H1 (cell line): ENCODE measurements at regions not wholly inside any gene's neighbourhood (a gene's known extent, or its start where the extent isn't known, plus 50 kb on each side); places are given as distances from the start of the nearest gene placed in this dataset.

Source experiments
- CTCF ChIA-PET: fragments of 300-600 bp; sonication (Branson Sonifier 250); formaldehyde crosslinking; loops from one replicate; lab custom pipeline; 2021; ENCODE audit not compliant: partially characterized antibody; lab: Charles Lee
- POLR2A ChIA-PET: fragments of 300-600 bp; sonication (Branson Sonifier 250); formaldehyde crosslinking; loops from one replicate; lab custom pipeline; 2021; ENCODE audit warnings: inconsistent platforms; ENCODE audit not compliant: partially characterized antibody; lab: Charles Lee
- DNase-seq, 2 experiments: peaks; one replicate each; pipeline versions ENCODE4 v3.0.0 to v3.0.0-alpha.2; 2010 to 2022; ENCODE audit warnings: low spot score in 2 of 2, low read depth in 1 of 2, mixed read lengths in 1 of 2
- FAIRE-seq: peaks from 2 replicates; lab custom pipeline; 2011; peaks lifted over from hg19 to GRCh38; lab: Jason Lieb, UNC
- H2AFZ ChIP-seq: 2 replicates; pipeline ENCODE4 v1.8.1; 2012; ENCODE audit warnings: low read length, inconsistent platforms
- H2AK5ac ChIP-seq: 2 replicates; pipeline ENCODE4 v1.6.1; 2013; ENCODE audit warnings: low read depth, low read length
- H2BK120ac ChIP-seq: replicated peaks from 2 replicates; pipeline ENCODE3; 2013; ENCODE audit warnings: low read depth, low read length, inconsistent platforms
- H2BK12ac ChIP-seq: 2 replicates; pipeline ENCODE4 v1.6.1; 2013; ENCODE audit warnings: low read depth, low read length
- H2BK15ac ChIP-seq: 2 replicates; pipeline ENCODE4 v1.6.1; 2013; ENCODE audit warnings: low read length
- H2BK20ac ChIP-seq: 2 replicates; pipeline ENCODE4 v1.6.1; 2013; ENCODE audit warnings: low read length
- H2BK5ac ChIP-seq: 2 replicates; pipeline ENCODE4 v1.6.1; 2013; ENCODE audit warnings: low read depth, low read length
- H3K14ac ChIP-seq: 2 replicates; pipeline ENCODE4 v1.6.1; 2013; ENCODE audit warnings: inconsistent platforms; ENCODE audit not compliant: insufficient read length
- H3K18ac ChIP-seq: 2 replicates; pipeline ENCODE4 v1.6.1; 2013; ENCODE audit warnings: low read length; ENCODE audit errors: extremely low read depth
- H3K23ac ChIP-seq: 2 replicates; pipeline ENCODE4 v1.6.1; 2013; ENCODE audit warnings: inconsistent platforms; ENCODE audit not compliant: insufficient read length
- H3K23me2 ChIP-seq: 2 replicates; pipeline ENCODE4 v1.6.1; 2013; ENCODE audit warnings: low read depth, low read length
- H3K27ac ChIP-seq: 2 replicates; pipeline ENCODE4 v1.6.1; 2011; ENCODE audit warnings: low read depth, low read length, inconsistent platforms
- H3K27me3 ChIP-seq, 4 experiments: replicated peaks in 1 of 4; 1 replicate in 1 of 4; 2 replicates in 3 of 4; pipeline versions ENCODE4 v1.6.1 to v1.8.1; 2011 to 2013; ENCODE audit warnings: low read length in 3 of 4, mild to moderate bottlenecking in 3 of 4, inconsistent platforms in 2 of 4, mixed read lengths in 2 of 4, moderate library complexity in 1 of 4; ENCODE audit not compliant: control insufficient read depth in 3 of 4, insufficient read depth in 3 of 4; ENCODE audit errors: extremely low read depth in 1 of 4
- H3K36me3 ChIP-seq, 4 experiments: 2 replicates each; pipeline versions ENCODE4 v1.6.1 to v1.8.1; 2011 to 2013; ENCODE audit warnings: mild to moderate bottlenecking in 4 of 4, low read length in 3 of 4, moderate library complexity in 2 of 4, control low read depth in 1 of 4, inconsistent platforms in 1 of 4; ENCODE audit not compliant: insufficient read depth in 4 of 4, control insufficient read depth in 2 of 4
- H3K4ac ChIP-seq: replicated peaks from 2 replicates; pipeline ENCODE3; 2013; ENCODE audit warnings: low read length, low read depth, mixed read lengths, inconsistent platforms; ENCODE audit not compliant: insufficient read length
- H3K4me1 ChIP-seq, 4 experiments: replicated peaks in 1 of 4; 1 replicate in 1 of 4; 2 replicates in 3 of 4; pipeline versions ENCODE4 v1.6.1 to v1.8.1; 2011 to 2013; ENCODE audit warnings: low read length in 3 of 4, inconsistent platforms in 2 of 4, mixed read lengths in 1 of 4; ENCODE audit not compliant: insufficient read depth in 4 of 4, control insufficient read depth in 3 of 4
- H3K4me2 ChIP-seq, 2 experiments: 2 replicates each; pipeline versions ENCODE4 v1.6.1 to v1.8.1; 2011 to 2013; ENCODE audit warnings: low read depth in 2 of 2, low read length in 2 of 2, control low read depth in 1 of 2, inconsistent platforms in 1 of 2, mild to moderate bottlenecking in 1 of 2; ENCODE audit not compliant: insufficient read depth in 1 of 2
- H3K4me3 ChIP-seq, 4 experiments: fragments of 200-600, 300-600 bp in 1 of 4; sonication (generic), shearing (Covaris generic), sonication (Bioruptor Twin) in 1 of 4; 2 replicates each; pipeline versions ENCODE4 v1.5.1 to v1.8.1; 2011 to 2016; ENCODE audit warnings: low read length in 4 of 4, low read depth in 3 of 4, control low read depth in 2 of 4, inconsistent platforms in 2 of 4, mild to moderate bottlenecking in 2 of 4, mixed read lengths in 1 of 4, moderate library complexity in 1 of 4; ENCODE audit not compliant: insufficient read depth in 2 of 4; ENCODE audit errors: extremely low read depth in 1 of 4
- H3K56ac ChIP-seq: replicated peaks from 2 replicates; pipeline ENCODE3; 2013; ENCODE audit warnings: low read depth, mild to moderate bottlenecking, mixed read lengths, low read length, inconsistent platforms; ENCODE audit not compliant: insufficient read length
- H3K79me1 ChIP-seq: 2 replicates; pipeline ENCODE4 v1.6.1; 2013; ENCODE audit warnings: low read depth, low read length, control low read depth
- H3K79me2 ChIP-seq, 2 experiments: 2 replicates each; pipeline versions ENCODE4 v1.6.1 to v1.8.1; 2012 to 2013; ENCODE audit warnings: low read length in 2 of 2, mild to moderate bottlenecking in 2 of 2, inconsistent platforms in 1 of 2; ENCODE audit not compliant: insufficient read depth in 2 of 2, control insufficient read depth in 1 of 2
- H3K9ac ChIP-seq, 4 experiments: replicated peaks in 1 of 4; 1 replicate in 1 of 4; 2 replicates in 3 of 4; pipeline versions ENCODE4 v1.6.1 to v1.8.1; 2011 to 2013; ENCODE audit warnings: low read depth in 3 of 4, low read length in 3 of 4, control low read depth in 2 of 4, mild to moderate bottlenecking in 2 of 4, moderate library complexity in 2 of 4, inconsistent platforms in 1 of 4; ENCODE audit errors: extremely low read depth in 1 of 4
- H3K9me3 ChIP-seq, 2 experiments: 2 replicates each; pipeline versions ENCODE4 v1.6.1 to v1.8.1; 2012 to 2013; ENCODE audit warnings: mild to moderate bottlenecking in 2 of 2, moderate library complexity in 2 of 2, control low read depth in 1 of 2, inconsistent platforms in 1 of 2, low read depth in 1 of 2, low read length in 1 of 2, mixed read lengths in 1 of 2; ENCODE audit not compliant: insufficient read depth in 2 of 2
- H4K20me1 ChIP-seq, 2 experiments: replicated peaks in 1 of 2; 2 replicates each; pipeline versions ENCODE3 to v1.8.1; 2011 to 2013; ENCODE audit warnings: inconsistent platforms in 2 of 2, low read length in 2 of 2, mild to moderate bottlenecking in 1 of 2; ENCODE audit not compliant: insufficient read depth in 2 of 2, control insufficient read depth in 1 of 2
- H4K5ac ChIP-seq: 2 replicates; pipeline ENCODE4 v1.6.1; 2013; ENCODE audit warnings: low read length, low read depth, mixed read lengths, inconsistent platforms; ENCODE audit not compliant: insufficient read length
- H4K8ac ChIP-seq: 2 replicates; pipeline ENCODE4 v1.8.0; 2013; ENCODE audit warnings: mild to moderate bottlenecking, moderate library complexity, low read length, inconsistent platforms; ENCODE audit not compliant: insufficient read depth; ENCODE audit errors: extremely low read depth
- H4K91ac ChIP-seq: replicated peaks from 2 replicates; pipeline ENCODE3; 2013; ENCODE audit warnings: low read length, mixed read lengths, inconsistent platforms; ENCODE audit not compliant: insufficient read length
- BRCA1 ChIP-seq: IDR thresholded peaks from 2 replicates; pipeline ENCODE4 v1.6.1; 2012; ENCODE audit warnings: low read depth, low read length, improper control_type of control experiment
- CEBPB ChIP-seq: IDR thresholded peaks from 2 replicates; pipeline ENCODE4 v1.6.1; 2012; ENCODE audit warnings: low read depth, low read length
- CHD1 ChIP-seq: IDR thresholded peaks from 2 replicates; pipeline ENCODE4 v1.6.1; 2012; ENCODE audit warnings: low read depth, low read length, improper control_type of control experiment
- CHD2 ChIP-seq: IDR thresholded peaks from 2 replicates; pipeline ENCODE4 v1.6.1; 2012; ENCODE audit warnings: low read length, improper control_type of control experiment
- GABPA ChIP-seq: IDR thresholded peaks from 2 replicates; pipeline ENCODE4 v1.6.1; 2011; ENCODE audit warnings: mild to moderate bottlenecking, low read length, moderate library complexity, borderline replicate concordance; ENCODE audit not compliant: insufficient read depth
- HDAC2 ChIP-seq, 2 experiments: fragments of 300-600 bp in 1 of 2; sonication (generic) in 1 of 2; IDR thresholded peaks; 2 replicates each; pipeline ENCODE4 v1.6.1; 2011 to 2012; ENCODE audit warnings: low read depth in 2 of 2, low read length in 2 of 2, mild to moderate bottlenecking in 2 of 2, moderate library complexity in 2 of 2, borderline replicate concordance in 1 of 2, inconsistent platforms in 1 of 2
- JUN ChIP-seq: IDR thresholded peaks from 2 replicates; pipeline ENCODE4 v1.6.1; 2011; ENCODE audit warnings: low read depth, mild to moderate bottlenecking, improper control_type of control experiment, low read length
- KDM4A ChIP-seq: IDR thresholded peaks from one replicate; pipeline ENCODE4 v1.7.1; 2012; ENCODE audit warnings: low read depth, mild to moderate bottlenecking, moderate library complexity, low read length, inconsistent platforms; ENCODE audit not compliant: severe bottlenecking
- KDM5A ChIP-seq: fragments of 200-600 bp; IDR thresholded peaks from 2 replicates; pipeline ENCODE4 v1.7.1; 2012; ENCODE audit warnings: mild to moderate bottlenecking, low read length, inconsistent platforms, mixed read lengths
- NRF1 ChIP-seq: IDR thresholded peaks from 2 replicates; pipeline ENCODE4 v1.6.1; 2011; ENCODE audit warnings: mild to moderate bottlenecking, low read depth, low read length, improper control_type of control experiment
- POU5F1 ChIP-seq: IDR thresholded peaks from 2 replicates; pipeline ENCODE4 v1.6.1; 2011; ENCODE audit warnings: low read depth, mild to moderate bottlenecking, low read length, moderate library complexity
- RFX5 ChIP-seq: IDR thresholded peaks from 2 replicates; pipeline ENCODE4 v1.6.1; 2011; ENCODE audit warnings: low read depth, low read length, improper control_type of control experiment, borderline replicate concordance
- SP1 ChIP-seq: IDR thresholded peaks from 2 replicates; pipeline ENCODE4 v1.6.1; 2011; ENCODE audit warnings: low read depth, low read length
- SRF ChIP-seq: IDR thresholded peaks from 2 replicates; pipeline ENCODE4 v1.6.1; 2011; ENCODE audit warnings: mild to moderate bottlenecking, low read depth, low read length, moderate library complexity
- TEAD4 ChIP-seq: IDR thresholded peaks from 2 replicates; pipeline ENCODE4 v1.6.1; 2012; ENCODE audit warnings: low read depth, low read length, inconsistent platforms, mixed read lengths
- YY1 ChIP-seq: IDR thresholded peaks from 2 replicates; pipeline ENCODE4 v1.6.1; 2011; ENCODE audit warnings: low read depth, mild to moderate bottlenecking, low read length
- WGBS, 2 experiments: shearing (Covaris generic) in 1 of 2; methylation state at CpG; one replicate each; pipeline versions ENCODE4 v1.1.6 to v1.1.7; 2013 to 2015; ENCODE audit warnings: low lambda C conversion rate in 2 of 2, mixed read lengths in 2 of 2, inconsistent platforms in 1 of 2, low coverage in 1 of 2, missing lambda C conversion rate in 1 of 2; ENCODE audit not compliant: insufficient replicate concordance in 2 of 2, insufficient coverage in 1 of 2, insufficient read length in 1 of 2; ENCODE audit errors: extremely low coverage in 1 of 2, missing lambda C conversion rate in 1 of 2; 5-methylcytosine and 5-hydroxymethylcytosine counted together
- TF ChIP-seq, protein P1 (sequence below): IDR thresholded peaks from 2 replicates; pipeline ENCODE4 v1.6.1; 2012; ENCODE audit warnings: inconsistent platforms

- no peak overlapping the region for H4K91ac ChIP-seq
- H4K5ac ChIP-seq, result no peak overlapping the region
- no peaks in the 10 kb centered on the region for H3K79me2 ChIP-seq
- H3K9ac ChIP-seq, result no peak overlapping the region
- H3K14ac ChIP-seq, result no peak overlapping the region
- H3K18ac ChIP-seq, result no peak overlapping the region
- ChIA-PET POLR2A (no interaction called here), CTCF (no interaction called here)
- no peak overlapping the region for H2AK5ac ChIP-seq
- H2BK15ac ChIP-seq, result no peak overlapping the region
- H2BK12ac ChIP-seq, result no peak overlapping the region
- peaks cover 17 to 20% of the 10 kb centered on the region in 2 experiments for H3K9me3 ChIP-seq
- no peak overlapping the region for H2BK120ac ChIP-seq
- H3K27ac ChIP-seq, result no peak overlapping the region
- 0 out of 2 replicates have a peak overlapping the region, but pooled peaks have one; percentile 33 for H2AFZ ChIP-seq
- H2BK20ac ChIP-seq, result no peak overlapping the region
- H2BK5ac ChIP-seq, result no peak overlapping the region
- FAIRE-seq (no peak), DNase-seq (no peak)
- H4K8ac ChIP-seq, result no peak overlapping the region
- no peak overlapping the region for H3K56ac ChIP-seq
- no peaks in the 10 kb centered on the region for H3K79me1 ChIP-seq
- no peaks in the 10 kb centered on the region for H3K27me3 ChIP-seq
- WGBS, 2 experiments, result 73% methylated on average over 2 of the region's 2 CpGs; no CpG with 5 or more reads in 1 of the 2 experiments
- no peaks in the 10 kb centered on the region for H3K36me3 ChIP-seq
- no peak overlapping the region for H3K4me2 ChIP-seq
- H3K23ac ChIP-seq, result no peak overlapping the region
- H4K20me1 ChIP-seq, result no peaks in the 10 kb centered on the region
- H3K4me1 ChIP-seq, result no peaks in the 10 kb centered on the region
- no peak overlapping the region for H3K4ac ChIP-seq
- no peaks in the 10 kb centered on the region for H3K23me2 ChIP-seq
- no peak overlapping the region for H3K4me3 ChIP-seq
- TF ChIP-seq SP1, result no peak
- TF ChIP-seq TEAD4, result no peak
- no peak for TF ChIP-seq NRF1
- no peak for TF ChIP-seq SRF
- TF ChIP-seq POU5F1, result no peak
- no peak for TF ChIP-seq BRCA1
- TF ChIP-seq JUN, result no peak
- no peak for TF ChIP-seq HDAC2 (IDR thresholded peaks at IDR 0.05; ENCODE audit: borderline replicate concordance in 1 of 2, low read depth in 2 of 2, low read length in 2 of 2)
- TF ChIP-seq KDM5A, result no peak
- no peak for TF ChIP-seq KDM4A
- TF ChIP-seq RFX5, result no peak
- TF ChIP-seq YY1, result no peak
- no peak for TF ChIP-seq CEBPB
- no peak for TF ChIP-seq CHD1
- no peak for TF ChIP-seq CHD2
- no peak for TF ChIP-seq GABPA
- TF ChIP-seq, protein P1, sequence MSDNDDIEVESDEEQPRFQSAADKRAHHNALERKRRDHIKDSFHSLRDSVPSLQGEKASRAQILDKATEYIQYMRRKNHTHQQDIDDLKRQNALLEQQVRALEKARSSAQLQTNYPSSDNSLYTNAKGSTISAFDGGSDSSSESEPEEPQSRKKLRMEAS, result no peak
Measured at GRCh38 chr4:127327491-127327890, 305.3 kb upstream of the INTU start.
